NCI-H524 (cell line): ENCODE measurements at regions not wholly inside any gene's neighbourhood (a gene's known extent, or its start where the extent isn't known, plus 50 kb on each side); places are given as distances from the start of the nearest gene placed in this dataset.

Experiments
- DNase-seq, 2 experiments: peaks; one replicate each; lab custom pipeline; 2025; lab: John Stamatoyannopoulos, UW

DNA sequence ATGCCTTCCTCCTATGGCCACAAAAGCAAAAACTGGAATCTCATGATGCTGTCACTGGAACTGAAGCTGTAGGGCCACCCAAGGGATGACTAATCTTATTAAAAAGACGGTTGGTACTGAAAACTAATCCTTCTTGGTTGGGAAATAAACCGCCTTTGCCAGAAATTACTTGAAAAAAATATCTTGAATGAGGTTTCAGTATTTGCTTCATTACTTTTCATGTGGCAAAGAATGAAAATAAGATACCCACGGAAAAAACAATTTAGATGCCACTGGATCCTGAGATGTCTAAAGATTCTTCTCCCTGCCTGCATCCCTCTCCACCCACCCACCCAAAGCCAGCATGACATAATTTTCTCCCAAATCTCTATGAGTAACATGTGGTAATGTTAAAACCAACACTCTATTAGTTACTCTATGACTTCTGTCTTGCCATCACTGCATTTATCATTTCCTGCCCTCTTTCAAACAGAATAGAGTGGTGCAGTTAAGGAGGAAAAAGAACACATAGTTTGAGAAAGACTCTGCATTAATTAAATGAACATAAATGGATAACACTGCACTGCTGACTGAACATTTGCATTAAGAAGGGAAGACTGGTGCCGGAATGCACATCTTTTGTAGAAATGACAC, 111.8 kb upstream of the DPH6 start:
- no peak for DNase-seq

DNA sequence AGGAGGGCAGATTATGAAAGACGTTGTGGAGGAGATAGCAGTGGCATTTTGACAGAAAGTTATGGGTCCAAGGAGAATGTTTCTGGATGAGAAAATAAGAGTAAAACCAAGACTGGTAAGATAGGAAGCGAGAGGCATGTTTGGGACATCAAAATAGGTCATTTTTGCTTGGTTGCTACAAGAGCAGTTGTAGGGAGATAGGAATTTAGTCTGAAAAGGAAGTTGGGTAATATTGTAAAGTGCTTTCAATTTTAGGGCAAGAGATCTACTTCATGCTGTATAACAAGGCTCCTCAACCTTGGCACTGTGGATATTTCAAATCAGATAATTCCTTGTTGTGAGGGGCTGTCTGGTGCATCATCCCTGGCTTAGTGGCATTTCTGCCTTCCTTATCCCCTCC, 118.0 kb upstream of the DPH6 start:
- DNase-seq, result no peak

DNA sequence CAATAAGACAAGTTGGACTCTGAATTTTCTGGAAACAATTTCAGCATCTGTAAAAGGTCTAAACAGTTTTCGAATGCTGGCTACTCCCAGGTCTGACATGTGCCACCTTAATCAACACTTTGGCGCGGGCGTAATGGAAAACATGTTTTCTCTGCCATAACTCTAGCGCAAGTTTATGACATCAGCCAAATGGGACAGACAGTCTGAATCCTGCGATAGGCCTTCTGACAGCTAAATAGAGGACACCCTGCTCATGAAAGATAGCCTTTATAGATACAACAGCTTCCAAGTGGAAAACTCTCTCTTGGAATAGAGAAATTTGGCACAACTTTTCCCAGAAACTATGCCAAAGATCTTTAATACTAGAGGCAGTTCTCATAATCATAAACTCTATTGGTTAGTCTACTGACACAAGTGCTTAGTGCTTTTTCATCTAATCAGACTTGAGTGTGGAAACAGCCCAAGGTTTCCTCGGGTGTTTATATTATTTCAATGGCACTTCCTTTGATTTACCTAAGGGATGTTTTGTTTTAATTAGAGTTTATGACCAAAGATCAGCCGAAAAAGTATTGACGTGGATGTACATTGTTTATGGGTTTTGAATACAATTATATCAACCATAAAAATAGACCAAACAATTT, 120.1 kb upstream of the DPH6 start:
- DNase-seq, result no peak

DNA sequence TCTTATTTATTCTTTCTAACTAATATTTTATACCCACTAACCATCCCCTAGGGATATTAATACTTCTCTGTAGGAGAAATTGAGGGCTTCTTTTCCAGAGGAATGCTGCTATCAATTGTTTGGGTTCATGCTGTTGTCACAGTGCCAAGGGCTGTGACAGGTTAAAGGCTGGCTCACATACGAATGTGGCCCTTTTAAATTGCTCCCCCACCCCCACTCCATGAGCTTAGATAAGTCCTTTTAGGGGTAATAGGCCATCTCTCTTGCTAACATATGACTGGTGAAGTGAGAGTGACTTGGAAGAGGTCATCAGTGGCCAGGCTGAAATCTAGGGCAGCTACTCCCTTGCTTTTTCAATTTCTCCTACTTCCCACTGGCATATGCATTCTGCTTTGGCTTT, 121.9 kb upstream of the DPH6 start:
- DNase-seq, result no peak

DNA sequence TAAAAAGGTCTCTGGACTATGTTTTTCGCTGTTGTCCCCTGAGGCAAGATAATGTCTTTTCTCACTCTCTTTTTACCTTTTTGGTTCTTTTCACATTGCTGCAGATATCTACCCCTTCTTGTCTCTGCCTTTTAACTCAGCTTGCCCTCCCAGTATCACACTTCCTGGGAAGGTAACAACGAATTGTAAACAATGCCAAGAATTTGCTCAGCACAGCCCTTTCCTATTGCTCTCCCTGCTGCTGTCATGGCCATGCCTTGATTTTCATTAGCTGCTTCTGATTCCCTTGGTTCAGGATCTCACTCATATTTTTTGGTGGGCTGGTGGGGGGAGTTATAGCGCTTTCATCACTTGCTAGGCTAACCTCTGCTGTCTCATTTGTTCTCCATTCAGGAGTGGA, 123.1 kb upstream of the DPH6 start:
- DNase-seq, result no peak

DNA sequence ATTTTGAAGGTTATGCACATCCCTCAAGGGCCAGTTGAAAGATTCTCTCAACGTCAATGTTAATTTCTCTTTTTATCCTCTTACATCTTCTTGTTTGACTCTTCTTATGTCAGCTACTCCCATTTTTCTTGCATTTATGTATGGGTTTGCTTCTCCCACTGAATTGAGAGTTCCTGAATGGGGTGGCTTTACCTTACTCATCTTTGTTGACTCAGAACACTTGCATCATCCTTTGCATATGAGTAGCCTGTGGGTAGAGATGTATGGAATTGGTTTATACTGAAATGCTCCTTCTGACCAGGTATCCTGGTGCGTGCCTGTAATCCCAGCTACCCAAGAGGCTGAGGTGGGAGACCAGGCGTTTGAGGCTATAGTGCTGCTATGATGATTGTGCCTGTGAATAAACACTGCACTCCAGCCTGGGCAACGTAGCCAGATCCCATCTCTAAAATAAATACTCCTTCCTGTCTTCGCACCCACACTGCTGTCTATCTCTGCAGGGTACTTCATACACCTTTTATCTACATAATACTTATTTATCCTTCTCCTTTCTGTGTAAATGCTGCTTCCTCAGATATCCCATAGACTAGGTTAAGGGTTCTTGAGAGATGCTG, 123.6 kb upstream of the DPH6 start:
- no peak for DNase-seq

DNA sequence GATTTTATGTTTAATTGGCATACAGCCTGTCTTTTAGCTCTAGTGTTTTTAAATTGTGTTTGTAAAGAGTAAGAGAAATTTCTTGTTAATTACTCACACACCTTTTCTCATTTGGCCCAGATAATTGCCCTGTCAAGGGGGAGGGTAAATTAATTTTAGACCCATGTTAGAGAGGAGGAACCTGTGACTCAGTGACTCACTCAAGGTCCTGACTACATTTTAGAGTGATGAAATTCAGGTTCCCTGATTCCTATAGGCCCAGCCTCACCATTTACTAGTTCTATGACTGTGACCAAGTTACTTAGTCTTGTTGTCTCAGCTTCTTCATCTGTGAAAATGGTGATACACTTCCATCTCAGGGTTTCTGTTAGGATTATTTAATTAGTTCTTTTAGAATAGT, 125.2 kb upstream of the DPH6 start:
- DNase-seq, result no peak

DNA sequence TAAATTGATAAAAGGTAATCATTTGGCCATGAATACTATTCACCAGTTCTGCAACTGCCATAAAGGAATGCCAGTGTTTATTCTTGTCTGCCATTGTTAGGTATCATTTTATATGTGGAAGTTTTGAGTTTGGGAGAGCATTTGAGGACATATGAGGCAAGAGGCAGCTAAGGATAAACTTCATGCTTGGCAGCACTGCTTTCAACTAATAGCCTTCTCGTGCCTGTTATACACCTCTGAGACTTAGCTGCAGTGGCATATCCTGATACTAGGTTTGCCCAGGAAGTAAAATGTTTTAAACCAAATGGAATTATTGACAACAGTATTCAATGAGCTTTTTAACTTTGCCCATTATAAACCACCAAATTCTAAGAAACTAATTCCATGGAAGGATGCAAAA, 126.0 kb upstream of the DPH6 start:
- no peak for DNase-seq

DNA sequence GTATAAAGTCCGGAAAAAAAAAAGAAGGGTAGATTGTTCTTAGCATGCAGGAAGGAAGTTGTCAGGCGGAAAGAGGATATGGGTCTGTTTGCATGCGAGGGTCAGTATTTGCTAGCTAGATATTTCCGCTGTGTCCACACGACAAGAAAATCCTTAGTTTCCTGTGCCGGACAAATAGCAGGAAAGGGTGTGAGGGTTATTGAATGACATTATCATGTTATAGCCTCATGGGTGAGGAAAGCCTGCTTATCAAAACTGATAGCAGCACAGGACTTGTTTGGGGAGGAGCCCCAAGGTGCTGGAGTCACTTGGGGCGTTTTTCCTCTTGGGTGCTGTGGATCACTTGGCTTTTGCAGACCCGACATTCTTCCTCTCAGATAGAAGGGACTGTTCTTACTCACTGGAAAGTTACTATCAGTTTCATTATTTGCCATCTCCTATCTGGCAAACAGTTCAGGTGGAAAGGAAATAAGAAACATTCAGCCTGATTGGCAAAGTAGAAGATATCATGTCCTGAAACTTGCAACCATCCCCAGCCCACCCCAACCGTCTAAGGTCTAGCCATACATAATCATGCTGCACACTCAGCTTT, 127.2 kb upstream of the DPH6 start:
- no peak for DNase-seq

DNA sequence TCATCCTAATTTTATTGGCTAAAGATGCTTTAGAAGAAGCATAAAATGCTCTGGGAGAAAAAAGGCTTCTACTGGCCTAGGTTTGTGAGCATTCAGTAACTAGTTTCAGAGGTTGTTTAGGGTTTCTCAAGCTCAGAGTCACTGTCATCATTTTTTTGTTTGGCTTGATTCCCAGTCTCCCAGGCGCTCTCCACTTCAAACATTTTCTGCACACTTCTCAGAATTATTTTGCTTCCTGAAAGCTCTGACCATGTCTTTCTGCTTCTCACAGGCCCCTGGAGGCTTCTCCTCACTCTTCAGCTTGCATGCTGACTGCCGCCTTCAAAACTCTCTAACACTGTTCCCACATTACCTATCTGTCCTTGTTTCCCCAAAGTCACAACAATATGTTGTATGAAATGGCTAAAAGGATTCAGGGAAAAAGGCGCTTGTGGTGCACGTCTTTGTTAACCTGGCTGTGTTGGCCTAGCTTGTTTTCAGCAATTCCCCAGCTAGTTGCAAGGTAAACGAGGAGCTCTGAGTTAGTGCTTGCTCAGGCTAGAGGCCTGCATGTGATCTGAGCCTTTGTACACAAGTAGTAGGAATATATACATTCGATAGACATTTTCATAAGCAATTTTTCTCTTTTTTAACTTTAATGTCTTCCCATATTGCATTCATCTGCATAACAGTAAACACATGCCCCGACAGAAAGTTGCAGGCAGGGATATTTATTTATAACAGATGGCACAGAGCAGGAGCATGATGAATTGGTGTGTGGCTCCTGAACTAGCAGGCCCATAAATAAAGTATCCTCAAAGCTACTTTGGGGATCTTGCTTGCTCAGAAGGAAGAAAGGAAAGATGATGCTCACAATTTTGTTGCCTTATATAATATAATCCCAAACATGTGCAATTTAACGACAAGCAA, 129.2 kb upstream of the DPH6 start:
- no peak for DNase-seq

DNA sequence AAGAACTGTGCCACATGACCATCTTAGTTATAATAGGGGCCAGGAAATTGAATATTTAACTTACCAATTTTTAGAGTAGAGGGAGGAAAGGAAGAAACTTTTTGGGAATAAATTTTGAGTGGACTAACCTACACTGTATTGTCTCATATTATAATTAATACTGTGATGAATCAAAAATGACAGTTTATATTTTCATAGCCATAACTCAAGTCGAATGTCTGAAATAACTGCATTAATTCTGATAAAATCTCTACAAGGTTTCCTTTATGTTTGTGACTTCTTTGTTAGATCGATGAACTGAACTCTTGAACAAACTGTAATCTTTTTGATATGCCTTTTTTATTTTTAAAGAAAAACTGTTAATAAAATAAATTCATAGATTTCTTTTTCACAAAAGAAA, 132.8 kb upstream of the DPH6 start:
- DNase-seq, result no peak

DNA sequence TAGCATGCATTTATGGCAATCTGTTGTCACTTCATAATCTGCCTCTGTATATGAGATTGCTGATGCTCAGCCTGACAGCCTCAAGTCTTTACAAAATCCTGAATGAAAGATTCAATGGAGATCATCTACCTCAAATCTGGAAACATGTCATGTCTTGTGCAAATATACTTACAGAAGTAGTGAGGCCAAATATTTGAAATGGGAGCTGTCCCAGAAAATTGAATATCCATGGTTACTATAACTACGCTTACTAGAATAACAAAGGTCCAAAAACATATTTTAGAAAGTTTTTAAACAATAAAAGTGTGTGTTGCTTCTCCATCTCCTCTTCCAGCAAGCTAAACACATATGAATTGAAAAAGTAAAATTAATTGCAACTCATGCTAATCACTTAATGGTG, 133.2 kb upstream of the DPH6 start:
- DNase-seq, result no peak

DNA sequence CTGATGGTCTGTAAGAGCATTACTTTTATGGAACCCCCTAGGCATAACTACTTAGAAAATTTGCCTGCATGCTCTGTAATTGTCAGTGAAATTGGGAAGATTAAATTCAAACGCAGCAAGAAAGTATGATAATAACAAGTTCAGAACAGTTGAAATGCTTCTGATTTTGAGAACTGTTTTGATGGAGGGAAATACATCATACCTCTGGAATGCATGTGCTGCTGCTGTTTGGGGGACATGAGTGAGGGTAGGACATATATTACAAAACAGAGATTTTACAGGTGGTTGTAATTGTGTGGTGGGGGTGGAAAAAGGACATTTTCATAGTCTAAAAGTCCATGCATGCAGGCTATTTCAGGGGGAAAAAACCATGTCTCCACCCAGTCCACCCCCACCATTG, 135.0 kb upstream of the DPH6 start:
- DNase-seq, result no peak

DNA sequence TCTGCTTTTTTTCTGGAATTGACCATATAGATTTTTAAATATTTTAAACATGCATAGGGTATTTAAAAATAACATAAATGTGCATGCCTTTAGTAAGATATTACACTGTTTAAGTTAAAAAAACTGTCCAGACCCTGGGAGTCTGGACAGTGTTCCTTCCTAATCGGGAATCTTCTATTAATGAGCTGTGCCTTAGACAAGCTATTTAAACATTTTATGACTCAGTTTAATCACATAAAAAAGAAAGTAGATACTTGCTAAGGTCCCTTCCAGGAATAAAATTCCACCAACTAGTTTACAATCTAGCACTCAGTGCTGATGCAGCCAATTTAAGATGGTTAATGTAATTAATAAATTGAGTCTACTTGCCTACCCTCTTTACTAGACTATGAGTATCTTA, 140.4 kb upstream of the DPH6 start:
- DNase-seq, result no peak

DNA sequence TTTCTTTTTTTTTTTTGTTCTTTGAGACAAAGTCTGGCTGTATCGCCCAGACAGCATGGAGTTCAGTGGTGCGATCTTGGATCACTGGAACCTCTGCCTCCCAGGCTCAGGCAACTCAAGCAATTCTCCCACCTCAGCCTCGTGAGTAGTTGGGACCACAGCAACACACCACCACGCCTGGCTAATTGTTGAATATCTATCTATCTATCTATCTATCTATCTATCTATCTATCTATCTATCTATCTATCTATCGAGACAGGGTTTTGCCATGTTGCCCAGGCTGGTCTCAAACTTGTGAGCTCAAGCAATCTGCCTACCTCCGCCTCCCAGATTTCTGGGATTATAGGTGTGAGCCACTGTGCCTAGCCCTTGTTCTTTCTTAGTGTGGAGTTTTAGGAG, 143.3 kb upstream of the DPH6 start:
- no peak for DNase-seq

DNA sequence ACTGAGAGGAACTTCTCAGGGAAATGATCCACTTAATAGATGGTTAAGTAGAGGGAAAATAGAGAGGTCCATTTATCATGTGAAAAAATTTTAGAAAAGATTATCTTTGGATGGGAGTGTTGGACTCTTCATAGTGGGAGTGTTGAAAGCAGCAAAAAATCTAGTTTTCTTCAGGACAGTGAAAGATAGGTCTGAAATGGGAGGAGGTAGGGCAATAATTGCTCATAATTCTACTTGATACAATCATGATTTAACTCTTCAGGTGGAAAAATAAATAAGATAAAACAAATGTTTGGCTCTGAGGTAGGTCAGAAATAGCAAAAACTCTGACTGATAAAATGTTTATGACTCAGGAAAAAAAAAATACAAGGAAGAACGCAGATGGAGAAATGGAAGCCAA, 144.1 kb upstream of the DPH6 start:
- no peak for DNase-seq

DNA sequence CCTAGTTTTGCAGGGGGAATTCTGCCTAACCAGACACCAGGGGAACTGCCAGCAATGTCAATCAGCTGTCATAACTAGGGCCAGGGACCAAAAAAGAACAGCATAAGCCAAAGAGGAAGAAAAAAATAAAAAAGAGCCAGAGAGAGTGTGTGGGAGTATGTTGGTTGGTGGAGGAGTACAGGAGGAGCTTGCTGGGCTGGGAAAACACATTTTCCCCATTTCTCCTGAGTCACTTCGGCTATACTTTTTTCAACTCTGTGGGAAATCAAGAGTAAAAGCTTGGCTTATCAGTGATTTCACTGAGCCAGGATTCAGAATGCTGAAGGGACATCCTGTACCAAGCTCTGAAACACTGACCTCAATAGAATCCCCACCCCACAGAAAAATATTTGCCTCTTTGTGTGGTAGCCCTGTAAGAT, 144.7 kb upstream of the DPH6 start:
- DNase-seq, result no peak

DNA sequence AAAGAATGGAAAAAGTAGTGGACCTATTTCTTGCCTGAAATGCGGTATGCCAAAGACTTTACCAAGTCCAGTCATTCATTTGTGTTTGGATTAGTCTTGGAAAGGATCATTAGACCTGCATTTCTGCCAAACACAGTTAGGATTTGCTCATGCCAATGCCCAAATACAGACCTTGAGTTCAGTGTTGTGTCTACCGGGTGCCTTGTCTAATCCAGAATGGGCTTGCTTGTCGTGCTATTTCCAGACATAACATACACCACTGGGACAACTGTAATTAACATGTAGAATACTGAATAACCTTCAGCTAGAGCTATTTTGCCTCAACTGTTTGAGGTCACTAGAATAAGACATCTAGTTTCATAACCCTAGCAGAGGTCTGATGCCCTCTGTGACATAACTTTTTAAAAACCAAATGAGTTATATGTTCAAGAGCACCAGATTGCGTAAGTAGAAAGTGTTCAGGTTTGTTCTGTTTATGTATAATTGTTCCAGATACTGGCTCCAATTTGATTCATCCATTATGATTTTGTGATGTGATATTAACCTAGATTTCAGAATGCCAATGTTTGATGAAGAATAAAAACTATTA, 145.3 kb upstream of the DPH6 start:
- no peak for DNase-seq

DNA sequence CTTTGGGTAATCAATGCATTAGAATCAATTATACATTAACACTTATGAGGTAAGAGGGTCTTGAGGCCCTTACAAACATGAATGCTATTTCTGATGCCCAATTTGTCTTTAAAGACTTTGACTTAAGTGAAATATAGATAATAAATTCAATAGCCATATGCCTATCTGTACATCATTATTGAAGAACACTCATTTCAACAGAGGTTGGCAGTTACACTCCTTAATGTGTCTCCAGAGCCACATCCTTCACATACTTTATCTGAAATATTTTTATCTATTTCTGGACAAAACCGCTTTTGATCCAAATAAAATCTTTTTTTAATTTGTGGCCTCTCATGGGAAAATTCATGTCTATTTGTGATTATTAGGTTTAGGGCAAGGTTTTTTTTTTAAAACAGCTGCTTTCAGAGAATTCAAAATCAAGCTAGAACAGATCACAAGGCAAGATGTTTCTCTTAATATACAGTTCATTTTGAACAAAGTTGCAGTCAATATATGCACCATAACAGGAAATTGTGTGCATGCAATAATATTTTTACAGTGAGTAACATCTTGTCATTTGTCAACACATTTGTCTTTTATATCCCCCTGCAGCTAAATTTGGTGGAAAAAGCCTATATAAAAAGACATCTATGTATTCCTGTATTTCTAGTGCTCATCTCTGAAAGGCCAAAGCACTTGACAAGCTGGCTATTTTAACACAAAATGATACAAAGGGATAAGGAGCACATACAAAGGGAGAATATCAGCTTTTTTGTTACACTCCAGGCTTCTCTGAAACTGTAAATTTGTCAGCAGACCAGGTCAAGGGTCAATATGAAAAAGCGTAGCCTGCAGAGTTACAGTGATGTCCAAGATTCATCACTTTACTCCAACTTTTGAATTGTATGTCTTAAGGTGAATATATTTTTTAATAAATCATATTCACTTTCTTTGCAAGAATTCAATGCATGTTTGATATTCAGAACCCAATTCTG, 146.2 kb upstream of the DPH6 start:
- no peak for DNase-seq

DNA sequence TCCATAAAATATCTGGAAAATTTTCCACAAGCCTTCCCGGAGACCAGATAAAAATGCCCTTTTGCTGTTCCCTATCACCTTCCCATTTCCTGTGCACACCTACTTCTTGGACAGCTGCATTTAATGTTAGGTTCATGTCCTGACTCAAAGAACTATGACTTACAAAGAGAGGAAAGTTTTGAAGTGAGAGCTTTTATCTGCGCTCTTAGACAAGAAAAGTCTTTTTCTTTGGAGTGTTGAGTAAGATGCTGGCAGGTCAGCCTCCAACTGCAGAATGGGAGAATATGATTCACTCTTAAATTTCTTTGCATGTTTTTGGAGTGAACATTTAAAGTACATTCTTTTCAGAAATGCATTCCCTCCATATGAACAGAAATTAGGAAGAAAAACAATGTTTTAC, 147.3 kb upstream of the DPH6 start:
- DNase-seq, result no peak

DNA sequence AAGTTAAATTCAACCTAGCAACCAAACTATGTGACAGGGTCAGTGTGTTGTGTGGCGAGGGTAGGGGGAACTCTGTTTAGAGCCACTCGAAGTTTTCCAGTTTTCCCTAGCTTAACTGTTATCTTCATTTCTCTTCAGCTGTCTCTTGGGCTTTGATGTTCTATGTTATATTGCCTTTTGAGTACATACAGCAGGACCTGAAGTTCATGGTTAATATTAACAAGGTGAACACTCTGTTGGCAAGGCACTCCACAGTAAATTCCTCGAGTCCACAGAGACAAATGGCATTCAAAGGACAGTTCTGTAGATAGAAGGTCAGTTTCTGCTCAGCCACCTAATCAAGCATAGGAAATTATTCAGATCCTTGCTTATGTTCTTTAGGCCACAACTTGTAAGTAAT, 147.9 kb upstream of the DPH6 start:
- DNase-seq, result no peak
